PC-3 (cell line): ENCODE measurements at regions not wholly inside any gene's neighbourhood (a gene's known extent, or its start where the extent isn't known, plus 50 kb on each side); places are given as distances from the start of the nearest gene placed in this dataset.

Experiments
- ATAC-seq: fragments of 200-7000 bp; cut with Tn5 transposase; 2 replicates; pipeline ENCODE4 v1.9.1; 2020; ENCODE audit warnings: mild to moderate bottlenecking, moderate library complexity
- BruUV-seq: library from RNA; stranded (reverse); fragments of 400-500 nt; replicated peaks from 2 replicates; lab custom pipeline; 2021; lab: Mats Ljungman, UMichigan
- CTCF ChIA-PET: fragments of 300-600 bp; sonication (Branson Sonifier 250); formaldehyde crosslinking; loops from one replicate; lab custom pipeline; 2022; ENCODE audit warnings: antibody characterized with exemption; lab: Charles Lee
- POLR2A ChIA-PET: fragments of 300-600 bp; sonication (Branson Sonifier 250); formaldehyde crosslinking; loops from one replicate; lab custom pipeline; 2022; ENCODE audit warnings: antibody characterized with exemption; ENCODE audit not compliant: unreplicated experiment; lab: Charles Lee
- DNase-seq: peaks from one replicate; pipeline ENCODE4 v3.0.0-alpha.2; 2015
- H2AFZ ChIP-seq: fragments of 300-600 bp; sonication (generic); 2 replicates; pipeline ENCODE4 v1.6.0; 2016; ENCODE audit warnings: antibody characterized with exemption, low read length
- H3F3A ChIP-seq: fragments of 300-600 bp; sonication (generic); one replicate; pipeline ENCODE4 v1.6.0; 2017; ENCODE audit warnings: antibody characterized with exemption, low read length, control low read depth, mild to moderate bottlenecking; ENCODE audit not compliant: unreplicated experiment
- H3K27ac ChIP-seq: fragments of 300-600 bp; sonication (generic); 2 replicates; pipeline ENCODE4 v1.5.1; 2016; ENCODE audit warnings: mild to moderate bottlenecking, low read length
- H3K27me3 ChIP-seq: fragments of 300-600 bp; sonication (generic); 2 replicates; pipeline ENCODE4 v1.6.1; 2016; ENCODE audit warnings: low read length, mixed read lengths
- H3K36me3 ChIP-seq: fragments of 300-600 bp; sonication (generic); 2 replicates; pipeline ENCODE4 v1.6.1; 2016; ENCODE audit warnings: low read depth, mixed run types, low read length, mixed read lengths
- H3K4me1 ChIP-seq: fragments of 300-600 bp; sonication (generic); 2 replicates; pipeline ENCODE4 v1.5.1; 2016; ENCODE audit warnings: low read length; ENCODE audit not compliant: insufficient read depth
- H3K4me2 ChIP-seq: fragments of 300-600 bp; sonication (generic); 2 replicates; pipeline ENCODE4 v1.6.0; 2016; ENCODE audit warnings: low read length
- H3K4me3 ChIP-seq: fragments of 300-600 bp; sonication (generic); 2 replicates; pipeline ENCODE4 v1.5.1; 2016; ENCODE audit warnings: mild to moderate bottlenecking, low read length, mixed read lengths
- H3K79me2 ChIP-seq: fragments of 300-600 bp; sonication (generic); 2 replicates; pipeline ENCODE4 v1.6.1; 2017; ENCODE audit warnings: low read length, mixed read lengths
- H3K9ac ChIP-seq: fragments of 300-600 bp; sonication (generic); 2 replicates; pipeline ENCODE4 v1.6.0; 2016; ENCODE audit warnings: mild to moderate bottlenecking, low read length
- H3K9me2 ChIP-seq: fragments of 300-600 bp; sonication (generic); replicated peaks from 2 replicates; pipeline ENCODE4 v1.6.1; 2016; ENCODE audit warnings: mixed run types, low read length, mixed read lengths
- H3K9me3 ChIP-seq: fragments of 300-600 bp; sonication (generic); 2 replicates; pipeline ENCODE4 v1.6.1; 2016; ENCODE audit warnings: low read length, mixed read lengths
- H4K20me1 ChIP-seq: fragments of 300-600 bp; sonication (generic); 2 replicates; pipeline ENCODE4 v1.6.1; 2016; ENCODE audit warnings: low read length, mixed read lengths
- EZH2phosphoT487 ChIP-seq: fragments of 300-600 bp; sonication (generic); IDR thresholded peaks from 2 replicates; pipeline ENCODE4 v1.6.1; 2018; ENCODE audit warnings: mild to moderate bottlenecking, antibody characterized with exemption, low read length, borderline replicate concordance
- intact Hi-C: fragments of 100-400 bp; cut with micrococcal nuclease; formaldehyde crosslinking; loops from 2 replicates; pipeline ENCODE4 v1.9.0; 2023
- TF ChIP-seq, protein P1 (sequence below): fragments of 300-600 bp; sonication (generic); conservative IDR thresholded peaks from 2 replicates; pipeline ENCODE4 v1.5.1; 2017; ENCODE audit warnings: antibody characterized with exemption, low read depth, mild to moderate bottlenecking, low read length

DNA sequence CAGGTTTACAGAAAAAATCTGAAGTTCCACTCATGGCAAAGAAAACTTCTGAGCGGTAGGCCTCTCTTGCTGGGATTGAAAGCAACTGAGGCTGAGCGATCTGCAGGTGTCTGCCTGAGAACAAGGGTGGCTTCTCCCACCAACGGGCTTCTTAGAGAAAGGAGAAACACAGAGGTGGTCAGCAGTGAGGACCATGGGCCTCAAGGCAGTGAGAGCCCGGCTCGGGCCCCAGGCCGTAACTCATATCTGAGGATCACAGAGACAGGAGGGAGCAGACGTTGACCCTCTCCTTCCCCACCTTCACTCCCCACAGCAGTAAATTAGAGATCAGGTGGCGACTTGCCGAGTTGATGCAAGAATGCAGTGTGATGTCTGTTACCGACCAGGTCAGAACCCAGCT lies 50.9 kb upstream of the RTL6 start:
- Histone ChIP-seq H3K9me2 (no peaks in the 10 kb centered on the region), H3K4me2 (no peak overlapping the region), H3F3A (no peaks in the 10 kb centered on the region), H2AFZ (no peak overlapping the region), H3K9ac (no peak overlapping the region), H3K27ac (no peak overlapping the region), H3K4me3 (no peak overlapping the region), H3K36me3 (no peaks in the 10 kb centered on the region), H4K20me1 (no peaks in the 10 kb centered on the region), H3K9me3 (no peaks in the 10 kb centered on the region), H3K27me3 (no peaks in the 10 kb centered on the region), H3K79me2 (no peaks in the 10 kb centered on the region), H3K4me1 (peaks cover 17% of the 10 kb centered on the region)
- POLR2A ChIA-PET: no interaction called here
- ATAC-seq: no peak
- TF ChIP-seq EZH2phosphoT487: no peak
- TF ChIP-seq, protein P1, sequence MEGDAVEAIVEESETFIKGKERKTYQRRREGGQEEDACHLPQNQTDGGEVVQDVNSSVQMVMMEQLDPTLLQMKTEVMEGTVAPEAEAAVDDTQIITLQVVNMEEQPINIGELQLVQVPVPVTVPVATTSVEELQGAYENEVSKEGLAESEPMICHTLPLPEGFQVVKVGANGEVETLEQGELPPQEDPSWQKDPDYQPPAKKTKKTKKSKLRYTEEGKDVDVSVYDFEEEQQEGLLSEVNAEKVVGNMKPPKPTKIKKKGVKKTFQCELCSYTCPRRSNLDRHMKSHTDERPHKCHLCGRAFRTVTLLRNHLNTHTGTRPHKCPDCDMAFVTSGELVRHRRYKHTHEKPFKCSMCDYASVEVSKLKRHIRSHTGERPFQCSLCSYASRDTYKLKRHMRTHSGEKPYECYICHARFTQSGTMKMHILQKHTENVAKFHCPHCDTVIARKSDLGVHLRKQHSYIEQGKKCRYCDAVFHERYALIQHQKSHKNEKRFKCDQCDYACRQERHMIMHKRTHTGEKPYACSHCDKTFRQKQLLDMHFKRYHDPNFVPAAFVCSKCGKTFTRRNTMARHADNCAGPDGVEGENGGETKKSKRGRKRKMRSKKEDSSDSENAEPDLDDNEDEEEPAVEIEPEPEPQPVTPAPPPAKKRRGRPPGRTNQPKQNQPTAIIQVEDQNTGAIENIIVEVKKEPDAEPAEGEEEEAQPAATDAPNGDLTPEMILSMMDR: no peak
- intact Hi-C loops: no loop called here
- CTCF ChIA-PET: no interaction called here
- DNase-seq: no peak
- BruUV-seq: no TSS peak
